Tibial artery (tissue), 4 donors: ENCODE measurements at regions not wholly inside any gene's neighbourhood (a gene's known extent, or its start where the extent isn't known, plus 50 kb on each side); places are given as distances from the start of the nearest gene placed in this dataset.

ENCODE experiments used
- DNase-seq, 2 donors: peaks; one replicate each; pipeline ENCODE4 v3.0.0-alpha.2; 2019
- H3K27ac ChIP-seq, 2 donors: fragments of 200-600 bp; sonication (generic) in 1 of 2; 1 replicate in 1 of 2; 2 replicates in 1 of 2; pipeline ENCODE4 v1.5.1; 2018 to 2019; ENCODE audit warnings: mild to moderate bottlenecking in 1 of 2
- H3K27me3 ChIP-seq, 2 donors: fragments of 200-600 bp; sonication (generic) in 1 of 2; one replicate each; pipeline versions ENCODE4 v1.5.1 to v1.6.0; 2016 to 2019
- H3K36me3 ChIP-seq, 3 donors: fragments of 200-600 bp; sonication (generic) in 2 of 3; one replicate each; pipeline ENCODE4 v1.5.1; 2016 to 2019; ENCODE audit warnings: mild to moderate bottlenecking in 2 of 3
- H3K4me1 ChIP-seq, 4 donors: fragments of 200-600 bp; sonication (generic) in 2 of 4; 1 replicate in 3 of 4; 2 replicates in 1 of 4; pipeline ENCODE4 v1.5.1; 2016 to 2019
- H3K4me3 ChIP-seq, 2 donors: fragments of 200-600 bp; sonication (generic) in 1 of 2; 1 replicate in 1 of 2; 2 replicates in 1 of 2; pipeline ENCODE4 v1.5.1; 2018 to 2019; ENCODE audit warnings: mild to moderate bottlenecking in 2 of 2
- H3K9me3 ChIP-seq, 3 donors: fragments of 200-600 bp; sonication (generic) in 1 of 3; one replicate each; pipeline ENCODE4 v1.5.1; 2016 to 2019
- intact Hi-C: fragments of 100-400 bp; cut with DNase I; formaldehyde crosslinking; loops from one replicate; pipeline ENCODE4 v1.15.0; 2023; ENCODE audit warnings: low total_unique reads
- TF ChIP-seq, protein P1 (sequence below), 2 experiments: fragments of 200-600 bp in 1 of 2; fragments of 450-650 bp in 1 of 2; IDR thresholded peaks; one replicate each; pipeline ENCODE4 v1.5.1; 2017 to 2019; ENCODE audit warnings: antibody characterized with exemption in 2 of 2, mild to moderate bottlenecking in 1 of 2, moderate library complexity in 1 of 2

DNA sequence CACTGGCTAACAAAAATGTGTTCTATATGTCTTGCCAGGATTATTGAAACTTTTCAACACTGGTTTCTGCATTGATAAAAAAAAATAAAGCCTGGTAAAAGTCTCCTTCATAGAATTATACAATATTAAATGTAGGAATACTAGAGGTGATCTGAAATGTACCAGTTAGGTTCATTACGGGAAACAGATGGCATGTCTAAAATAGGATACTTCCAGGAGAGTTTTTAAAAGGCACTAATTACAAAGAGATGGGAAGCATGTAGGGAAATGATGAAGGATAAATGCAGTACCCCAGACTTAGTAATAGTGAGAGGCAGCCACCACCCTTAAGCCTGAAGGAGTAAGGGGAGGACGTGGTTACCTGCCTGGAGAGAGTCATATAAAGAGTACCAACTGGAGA is 107.0 kb upstream of the NPSR1 start:
- TF ChIP-seq, protein P1, sequence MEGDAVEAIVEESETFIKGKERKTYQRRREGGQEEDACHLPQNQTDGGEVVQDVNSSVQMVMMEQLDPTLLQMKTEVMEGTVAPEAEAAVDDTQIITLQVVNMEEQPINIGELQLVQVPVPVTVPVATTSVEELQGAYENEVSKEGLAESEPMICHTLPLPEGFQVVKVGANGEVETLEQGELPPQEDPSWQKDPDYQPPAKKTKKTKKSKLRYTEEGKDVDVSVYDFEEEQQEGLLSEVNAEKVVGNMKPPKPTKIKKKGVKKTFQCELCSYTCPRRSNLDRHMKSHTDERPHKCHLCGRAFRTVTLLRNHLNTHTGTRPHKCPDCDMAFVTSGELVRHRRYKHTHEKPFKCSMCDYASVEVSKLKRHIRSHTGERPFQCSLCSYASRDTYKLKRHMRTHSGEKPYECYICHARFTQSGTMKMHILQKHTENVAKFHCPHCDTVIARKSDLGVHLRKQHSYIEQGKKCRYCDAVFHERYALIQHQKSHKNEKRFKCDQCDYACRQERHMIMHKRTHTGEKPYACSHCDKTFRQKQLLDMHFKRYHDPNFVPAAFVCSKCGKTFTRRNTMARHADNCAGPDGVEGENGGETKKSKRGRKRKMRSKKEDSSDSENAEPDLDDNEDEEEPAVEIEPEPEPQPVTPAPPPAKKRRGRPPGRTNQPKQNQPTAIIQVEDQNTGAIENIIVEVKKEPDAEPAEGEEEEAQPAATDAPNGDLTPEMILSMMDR (IDR thresholded peaks at IDR 0.05): no peak
- no peaks in the 10 kb centered on the region for H3K36me3 ChIP-seq
- H3K9me3 ChIP-seq: no peaks in the 10 kb centered on the region
- DNase-seq: no peak
- H3K4me3 ChIP-seq: no peak overlapping the region
- intact Hi-C loops: no loop called here
- H3K27me3 ChIP-seq: no peaks in the 10 kb centered on the region
- no peak overlapping the region for H3K27ac ChIP-seq
- H3K4me1 ChIP-seq: no peaks in the 10 kb centered on the region

DNA sequence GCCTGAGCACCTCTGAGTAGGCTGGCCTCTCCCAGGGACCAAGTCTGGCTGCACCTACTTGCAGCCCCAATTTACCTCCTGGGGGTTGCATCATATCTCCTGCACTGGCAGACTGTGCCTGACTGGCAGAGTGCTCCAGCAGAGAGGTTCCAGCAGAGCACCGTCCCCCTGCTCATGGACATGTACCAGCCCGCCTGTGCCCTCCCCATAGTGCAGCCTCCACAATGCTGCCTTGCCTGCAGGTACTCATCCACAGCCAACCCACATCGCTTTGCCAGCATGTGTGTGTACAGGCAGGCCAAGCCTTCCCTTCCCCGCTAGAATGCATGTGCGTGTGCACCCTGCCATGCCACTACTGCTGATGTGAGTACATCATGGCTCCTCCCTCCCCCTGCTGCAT is 105.5 kb upstream of the NPSR1 start:
- Histone ChIP-seq H3K4me3 (no peak overlapping the region), H3K9me3 (no peaks in the 10 kb centered on the region), H3K36me3 (no peaks in the 10 kb centered on the region), H3K27ac (no peak overlapping the region), H3K27me3 (no peaks in the 10 kb centered on the region), H3K4me1 (no peaks in the 10 kb centered on the region)
- TF ChIP-seq, protein P1 (IDR thresholded peaks at IDR 0.05): no peak
- DNase-seq: no peak
- intact Hi-C loops: no loop called here

DNA sequence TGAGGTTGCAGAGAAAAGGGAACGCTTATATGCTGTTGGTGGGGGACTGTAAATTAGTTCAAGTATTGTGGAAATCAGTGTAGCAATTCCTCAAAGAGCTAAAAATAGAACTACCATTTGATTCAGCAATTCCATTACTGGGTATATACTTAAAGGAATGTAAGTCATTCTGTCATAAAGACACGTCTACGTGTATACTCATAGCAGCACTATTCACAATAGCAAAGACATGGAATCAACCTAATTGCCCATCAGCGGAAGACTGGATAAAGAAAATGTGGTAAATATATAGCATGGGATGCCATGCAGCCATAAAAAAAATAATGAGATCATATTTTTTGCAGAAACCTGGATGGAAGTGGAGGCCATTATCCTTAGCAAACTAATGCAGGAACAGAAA is 100.0 kb upstream of the NPSR1 start:
- H3K9me3 ChIP-seq: no peaks in the 10 kb centered on the region
- no peaks in the 10 kb centered on the region for H3K27me3 ChIP-seq
- H3K4me1 ChIP-seq: no peaks in the 10 kb centered on the region
- H3K36me3 ChIP-seq: no peaks in the 10 kb centered on the region
- H3K4me3 ChIP-seq: no peak overlapping the region
- DNase-seq: no peak
- H3K27ac ChIP-seq: no peak overlapping the region
- TF ChIP-seq, protein P1 (IDR thresholded peaks at IDR 0.05): no peak
- intact Hi-C loops: no loop called here

DNA sequence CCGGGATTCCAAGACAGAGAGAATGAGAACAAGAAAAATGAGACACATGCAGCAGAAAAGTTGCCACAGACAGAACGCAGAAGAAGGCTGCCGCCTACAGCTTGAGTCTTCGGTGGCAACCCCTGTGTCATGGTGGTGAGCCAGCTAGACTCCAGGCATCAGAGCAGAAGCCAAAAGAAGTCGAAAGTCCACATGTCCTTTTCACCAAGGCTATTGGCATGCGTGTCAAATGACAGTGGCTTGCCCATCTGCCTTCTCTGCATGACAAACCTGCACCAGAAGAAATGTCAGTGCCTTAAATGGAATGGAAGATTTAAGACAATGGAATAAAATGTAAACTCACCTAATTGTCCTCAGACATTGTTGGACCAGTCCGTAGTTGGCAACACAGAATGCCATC is 93.9 kb upstream of the NPSR1 start:
- Histone ChIP-seq H3K4me3 (no peak overlapping the region), H3K4me1 (no peaks in the 10 kb centered on the region), H3K27me3 (no peaks in the 10 kb centered on the region), H3K9me3 (no peaks in the 10 kb centered on the region), H3K36me3 (no peaks in the 10 kb centered on the region), H3K27ac (no peak overlapping the region)
- TF ChIP-seq, protein P1 (IDR thresholded peaks at IDR 0.05): no peak
- intact Hi-C loops: no loop called here
- DNase-seq: no peak

DNA sequence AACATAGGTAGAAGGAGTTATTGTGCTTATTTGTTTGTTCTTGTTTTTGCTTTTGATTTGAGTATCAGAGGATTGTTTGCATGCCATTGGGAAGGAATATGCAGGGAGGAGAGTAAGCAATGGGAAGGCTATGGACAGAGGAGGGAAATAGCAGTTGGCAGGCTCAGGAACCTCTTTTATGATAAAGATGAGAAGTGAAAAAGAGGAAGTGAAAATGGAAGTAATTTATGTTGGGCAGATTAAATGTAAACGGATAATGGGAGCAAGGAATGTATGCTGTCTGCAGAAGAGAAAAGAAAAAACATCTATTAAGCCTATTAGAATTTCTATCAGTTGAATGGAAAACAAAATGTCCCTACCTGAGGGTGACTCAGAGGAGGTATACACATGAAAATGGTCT is 90.1 kb upstream of the NPSR1 start:
- TF ChIP-seq, protein P1 (IDR thresholded peaks at IDR 0.05): no peak
- DNase-seq: no peak
- H3K27me3 ChIP-seq: no peaks in the 10 kb centered on the region

DNA sequence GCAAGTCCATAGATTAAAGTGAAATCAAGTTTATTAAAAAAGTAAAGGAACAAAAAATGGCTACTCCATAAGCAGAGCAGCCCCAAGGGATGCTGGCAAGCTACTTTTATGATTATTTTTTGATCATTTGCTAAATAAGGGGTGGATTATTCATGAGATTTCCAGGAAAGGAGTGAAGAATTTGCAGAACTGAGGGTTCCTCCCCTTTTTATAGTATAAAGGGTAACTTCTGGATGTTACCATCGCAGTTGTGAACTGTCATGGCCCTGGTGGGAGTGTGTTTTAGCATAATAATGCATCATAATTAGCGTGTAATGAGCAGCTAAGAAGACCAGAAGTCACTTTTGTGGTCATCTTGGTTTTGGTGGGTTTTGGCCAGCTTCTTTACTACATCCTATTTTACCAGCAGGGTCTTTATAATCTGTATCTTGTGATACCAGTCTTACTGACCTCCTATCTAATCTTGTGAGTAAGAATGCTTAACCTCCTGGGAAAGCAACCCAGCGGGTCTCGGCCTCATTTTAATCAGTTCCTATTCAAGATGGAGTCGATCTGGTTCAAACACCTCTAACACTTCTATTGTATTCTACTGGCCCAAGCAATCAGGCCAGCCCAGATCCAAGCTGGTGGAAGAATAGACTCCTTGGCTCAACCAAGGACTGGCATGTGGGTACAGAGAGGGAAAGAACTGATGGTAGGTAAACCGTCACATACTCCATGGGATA is 87.9 kb upstream of the NPSR1 start:
- Histone ChIP-seq H3K9me3 (no peaks in the 10 kb centered on the region), H3K4me3 (no peak overlapping the region), H3K27ac (no peak overlapping the region), H3K36me3 (no peaks in the 10 kb centered on the region), H3K27me3 (no peaks in the 10 kb centered on the region), H3K4me1 (no peaks in the 10 kb centered on the region)
- no peak for DNase-seq
- intact Hi-C loops: no loop called here
- TF ChIP-seq, protein P1 (IDR thresholded peaks at IDR 0.05): no peak

More for the DNA sequence above, 90.1 kb upstream of the NPSR1 start:
- H3K36me3 ChIP-seq: no peaks in the 10 kb centered on the region
- H3K4me3 ChIP-seq: no peak overlapping the region
- H3K9me3 ChIP-seq: no peaks in the 10 kb centered on the region
- no peaks in the 10 kb centered on the region for H3K4me1 ChIP-seq
- H3K27ac ChIP-seq: no peak overlapping the region
- intact Hi-C loops: no loop called here
